A673 (cell line): ENCODE measurements at regions not wholly inside any gene's neighbourhood (a gene's known extent, or its start where the extent isn't known, plus 50 kb on each side); places are given as distances from the start of the nearest gene placed in this dataset.

Source experiments
- BruUV-seq: library from RNA; stranded (reverse); fragments of 400-500 nt; replicated peaks from 2 replicates; lab custom pipeline; 2021; lab: Mats Ljungman, UMichigan
- CTCF ChIA-PET: fragments of 300-600 bp; sonication (Branson Sonifier 250); formaldehyde crosslinking; loops from one replicate; lab custom pipeline; 2022; ENCODE audit warnings: antibody characterized with exemption; lab: Charles Lee
- POLR2A ChIA-PET: fragments of 300-600 bp; sonication (Branson Sonifier 250); formaldehyde crosslinking; loops from one replicate; lab custom pipeline; 2022; ENCODE audit warnings: antibody characterized with exemption; ENCODE audit not compliant: low non-redundant PET; lab: Charles Lee
- DNase-seq: peaks from one replicate; pipeline ENCODE4 v3.0.0-alpha.2; 2015; ENCODE audit warnings: low spot score
- H3K27ac ChIP-seq: fragments of 200-600 bp; sonication (generic); 2 replicates; pipeline ENCODE4 v1.5.1; 2016; ENCODE audit warnings: mixed run types, low read depth, mild to moderate bottlenecking, mixed read lengths, antibody characterized with exemption, low read length; ENCODE audit not compliant: poor library complexity, severe bottlenecking
- H3K27me3 ChIP-seq: fragments of 200-600 bp; sonication (generic); replicated peaks from 2 replicates; pipeline ENCODE4 v1.6.1; 2017; ENCODE audit warnings: mixed run types, low read depth, mild to moderate bottlenecking, mixed read lengths, antibody characterized with exemption, low read length; ENCODE audit not compliant: insufficient read depth, poor library complexity
- H3K36me3 ChIP-seq: fragments of 200-600 bp; sonication (generic); 2 replicates; pipeline ENCODE4 v1.6.1; 2016; ENCODE audit warnings: mixed run types, mild to moderate bottlenecking, mixed read lengths, antibody characterized with exemption, low read length; ENCODE audit not compliant: insufficient read depth, poor library complexity, severe bottlenecking
- H3K4me1 ChIP-seq: fragments of 200-600 bp; sonication (generic); 2 replicates; pipeline ENCODE4 v1.6.1; 2017; ENCODE audit warnings: mixed run types, mild to moderate bottlenecking, mixed read lengths, antibody characterized with exemption, low read length; ENCODE audit not compliant: insufficient read depth, poor library complexity, severe bottlenecking
- H3K4me3 ChIP-seq: fragments of 200-600 bp; sonication (generic); 2 replicates; pipeline ENCODE4 v1.5.1; 2016; ENCODE audit warnings: low read depth, mixed run types, mild to moderate bottlenecking, mixed read lengths, low read length; ENCODE audit not compliant: poor library complexity, severe bottlenecking
- H3K9me3 ChIP-seq: fragments of 200-600 bp; sonication (generic); 2 replicates; pipeline ENCODE4 v1.6.1; 2016; ENCODE audit warnings: mixed run types, low read depth, mild to moderate bottlenecking, mixed read lengths, antibody characterized with exemption, low read length; ENCODE audit not compliant: poor library complexity, severe bottlenecking
- CTCF ChIP-seq: fragments of 300-800, 200-600 bp; sonication (generic); conservative IDR thresholded peaks from 2 replicates; pipeline ENCODE4 v1.5.1; 2017; ENCODE audit warnings: low read depth, mild to moderate bottlenecking, antibody characterized with exemption, low read length, moderate library complexity, mixed read lengths
- EZH2 ChIP-seq: fragments of 200-600 bp; sonication (generic); IDR thresholded peaks from 2 replicates; pipeline ENCODE4 v1.6.1; 2017; ENCODE audit warnings: borderline replicate concordance, low read depth, mild to moderate bottlenecking, mixed read lengths, antibody characterized with exemption, low read length; ENCODE audit not compliant: poor library complexity, severe bottlenecking
- intact Hi-C: fragments of 100-400 bp; cut with micrococcal nuclease; formaldehyde crosslinking; loops from one replicate; pipeline ENCODE4 v1.10.0; 2022; ENCODE audit not compliant: unreplicated experiment

GRCh38 chr12:60191271-60191670 is 595.4 kb downstream of the SLC16A7 start:
- CTCF ChIA-PET = no interaction called here
- intact Hi-C loops = no loop called here
- DNase-seq = no peak
- no peak overlapping the region for H3K4me3 ChIP-seq
- no peaks in the 10 kb centered on the region for H3K36me3 ChIP-seq
- H3K27me3 ChIP-seq = no peaks in the 10 kb centered on the region
- no peak overlapping the region for H3K27ac ChIP-seq
- POLR2A ChIA-PET = interaction anchor here (0.6 kb wide), 1 partner anchor 226 kb away, joined by 15 read pairs; no protein-coding TSS in a partner anchor
- no peaks in the 10 kb centered on the region for H3K4me1 ChIP-seq
- no peak for TF ChIP-seq CTCF
- no peak for TF ChIP-seq EZH2
- H3K9me3 ChIP-seq = peaks cover 8% of the 10 kb centered on the region
- no TSS peak for BruUV-seq

- Histone ChIP-seq H3K27ac (no peak overlapping the region), H3K36me3 (no peaks in the 10 kb centered on the region), H3K27me3 (no peaks in the 10 kb centered on the region), H3K4me1 (no peaks in the 10 kb centered on the region), H3K9me3 (peaks cover 8% of the 10 kb centered on the region), H3K4me3 (no peak overlapping the region)
- DNase-seq = no peak
- no TSS peak for BruUV-seq
- ChIA-PET CTCF (no interaction called here), POLR2A (no interaction called here)
- intact Hi-C loops = no loop called here
- TF ChIP-seq CTCF = no peak
- no peak for TF ChIP-seq EZH2
Measured at GRCh38 chr12:60191676-60192359, 596.0 kb downstream of the SLC16A7 start.

GRCh38 chr12:60194678-60195077 is 598.8 kb downstream of the SLC16A7 start:
- ChIA-PET POLR2A (no interaction called here), CTCF (no interaction called here)
- no peak for DNase-seq
- BruUV-seq = no TSS peak
- H3K4me1 ChIP-seq = no peaks in the 10 kb centered on the region
- H3K9me3 ChIP-seq = peaks cover 5% of the 10 kb centered on the region
- H3K4me3 ChIP-seq = no peak overlapping the region
- no peak overlapping the region for H3K27ac ChIP-seq
- TF ChIP-seq CTCF (no peak), EZH2 (no peak)
- intact Hi-C loops = no loop called here
- no peaks in the 10 kb centered on the region for H3K27me3 ChIP-seq
- H3K36me3 ChIP-seq = no peaks in the 10 kb centered on the region
